ENCODE measurements at regions not wholly inside any gene's neighbourhood (a gene's known extent, or its start where the extent isn't known, plus 50 kb on each side); places are given as distances from the start of the nearest gene placed in this dataset.
"Not testable (repeated sequence)": the region's sequence is repeated elsewhere in the genome, so short reads cannot be mapped to it uniquely, and the experiment has no call there.

DNA sequence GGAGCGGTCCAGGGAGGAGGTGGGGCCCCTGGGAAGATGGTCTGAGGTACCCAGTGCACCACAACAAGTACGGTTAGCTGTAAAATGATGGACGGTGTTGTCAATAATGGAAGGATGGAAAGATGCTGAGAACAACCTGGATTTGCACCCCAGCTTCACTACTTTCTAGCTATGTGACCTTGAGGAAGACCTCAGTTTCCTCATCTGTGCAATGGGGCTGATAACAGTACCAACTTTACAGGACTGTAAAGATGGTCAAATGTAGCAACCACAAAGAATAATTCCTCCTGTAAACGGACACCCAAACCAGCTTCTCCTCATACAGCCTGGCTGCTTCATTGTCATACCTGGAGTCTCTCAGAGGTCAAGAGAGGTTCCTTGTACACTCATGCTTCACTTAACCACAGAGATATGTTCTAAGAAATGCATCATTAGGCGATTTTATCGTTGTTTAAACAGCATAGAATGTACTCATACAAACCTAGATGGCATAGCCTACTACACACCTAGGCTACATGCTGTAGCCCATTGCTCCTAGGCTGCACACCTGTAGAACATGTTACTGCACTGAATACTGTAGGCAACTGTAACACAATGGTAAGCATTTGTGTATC is 65.5 kb upstream of the LMO2 start:
- no peaks in the 10 kb centered on the region for H3K9me3 ChIP-seq (ENCODE audit: low read depth, low read length)
- no peak overlapping the region for H3K4me3 ChIP-seq
- TF ChIP-seq POLR2AphosphoS5 (IDR thresholded peaks at IDR 0.05; ENCODE audit: borderline replicate concordance, low read depth, low read length) (no peak), FOXP2 (optimal IDR thresholded peaks at IDR 0.05; ENCODE audit: control extremely low read depth, extremely low read length, insufficient read depth) (no peak), EZH2 (IDR thresholded peaks at IDR 0.05) (no peak)
- H3K27ac ChIP-seq, result no peak overlapping the region
- no peak overlapping the region for H3K9ac ChIP-seq (ENCODE audit: insufficient read length)
- H3K36me3 ChIP-seq (ENCODE audit: insufficient read depth, low read length), result no peaks in the 10 kb centered on the region
- DNase-seq (ENCODE audit: low read depth, low spot score), result no peak

DNA sequence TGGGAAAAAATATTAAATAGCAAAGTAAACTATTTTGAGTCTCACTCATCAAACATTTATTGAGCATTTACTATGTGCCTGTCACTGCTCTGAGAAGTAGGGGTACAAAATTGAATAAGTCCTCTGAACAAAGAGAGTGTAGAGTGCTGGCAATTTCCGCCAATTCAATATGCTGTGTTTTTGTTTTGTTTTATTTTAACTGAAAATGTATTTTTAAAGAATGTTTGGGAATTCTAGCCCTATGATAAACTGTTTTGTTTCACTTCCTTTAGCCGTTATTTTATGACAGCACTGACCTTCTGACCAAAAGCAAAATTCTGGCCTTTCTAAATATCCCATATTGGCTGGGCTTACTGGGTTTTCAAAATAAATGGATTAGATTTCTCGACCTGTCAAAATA is 64.7 kb upstream of the LMO2 start:
- no peaks in the 10 kb centered on the region for H3K9me3 ChIP-seq (ENCODE audit: low read depth, low read length)

GRCh38 chr11:33953289-33953688 is 61.4 kb upstream of the LMO2 start:
- Histone ChIP-seq H3K4me3 (peak overlapping the region; percentile 59), H3K36me3 (ENCODE audit: insufficient read depth, low read length) (no peaks in the 10 kb centered on the region), H3K9me3 (ENCODE audit: low read depth, low read length) (no peaks in the 10 kb centered on the region), H3K27ac (peak overlapping the region; percentile 90), H3K9ac (ENCODE audit: insufficient read length) (no peak overlapping the region)
- DNase-seq (ENCODE audit: low read depth, low spot score), result peak; percentile 65
- no peak for TF ChIP-seq FOXP2 (optimal IDR thresholded peaks at IDR 0.05; ENCODE audit: control extremely low read depth, extremely low read length, insufficient read depth)
- TF ChIP-seq EZH2 (IDR thresholded peaks at IDR 0.05), result no peak
- no peak for TF ChIP-seq POLR2AphosphoS5 (IDR thresholded peaks at IDR 0.05; ENCODE audit: borderline replicate concordance, low read depth, low read length)

More for the DNA sequence above, 64.7 kb upstream of the LMO2 start:
- H3K4me3 ChIP-seq, result no peak overlapping the region
- no peak overlapping the region for H3K27ac ChIP-seq
- no peaks in the 10 kb centered on the region for H3K36me3 ChIP-seq (ENCODE audit: insufficient read depth, low read length)
- H3K9ac ChIP-seq (ENCODE audit: insufficient read length), result no peak overlapping the region
- TF ChIP-seq POLR2AphosphoS5 (IDR thresholded peaks at IDR 0.05; ENCODE audit: borderline replicate concordance, low read depth, low read length) (no peak), FOXP2 (optimal IDR thresholded peaks at IDR 0.05; ENCODE audit: control extremely low read depth, extremely low read length, insufficient read depth) (no peak), EZH2 (IDR thresholded peaks at IDR 0.05) (no peak)
- no peak for DNase-seq (ENCODE audit: low read depth, low spot score)

DNA sequence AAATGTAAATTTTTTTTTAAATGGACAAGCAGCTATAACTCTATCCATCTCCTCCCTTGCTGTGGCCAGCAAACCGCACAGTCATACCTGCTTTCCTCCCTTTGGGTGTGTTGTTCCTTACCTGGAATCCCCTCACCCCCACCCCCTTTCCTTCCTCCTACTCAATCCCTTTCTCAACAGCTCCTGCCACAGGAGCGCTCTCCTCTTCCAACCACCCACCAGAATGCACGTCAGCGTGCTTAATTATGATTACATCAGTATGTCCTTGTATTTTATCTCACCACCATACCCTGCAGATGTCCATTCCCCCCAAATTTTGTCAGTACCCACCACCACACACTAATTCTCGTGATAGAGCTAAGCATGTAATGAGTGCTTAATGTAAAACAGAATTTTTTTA is 60.9 kb upstream of the LMO2 start:
- TF ChIP-seq POLR2AphosphoS5 (IDR thresholded peaks at IDR 0.05; ENCODE audit: borderline replicate concordance, low read depth, low read length) (no peak), FOXP2 (optimal IDR thresholded peaks at IDR 0.05; ENCODE audit: control extremely low read depth, extremely low read length, insufficient read depth) (no peak), EZH2 (IDR thresholded peaks at IDR 0.05) (no peak)
- H3K27ac ChIP-seq, result peak overlapping the region; percentile 90

DNA sequence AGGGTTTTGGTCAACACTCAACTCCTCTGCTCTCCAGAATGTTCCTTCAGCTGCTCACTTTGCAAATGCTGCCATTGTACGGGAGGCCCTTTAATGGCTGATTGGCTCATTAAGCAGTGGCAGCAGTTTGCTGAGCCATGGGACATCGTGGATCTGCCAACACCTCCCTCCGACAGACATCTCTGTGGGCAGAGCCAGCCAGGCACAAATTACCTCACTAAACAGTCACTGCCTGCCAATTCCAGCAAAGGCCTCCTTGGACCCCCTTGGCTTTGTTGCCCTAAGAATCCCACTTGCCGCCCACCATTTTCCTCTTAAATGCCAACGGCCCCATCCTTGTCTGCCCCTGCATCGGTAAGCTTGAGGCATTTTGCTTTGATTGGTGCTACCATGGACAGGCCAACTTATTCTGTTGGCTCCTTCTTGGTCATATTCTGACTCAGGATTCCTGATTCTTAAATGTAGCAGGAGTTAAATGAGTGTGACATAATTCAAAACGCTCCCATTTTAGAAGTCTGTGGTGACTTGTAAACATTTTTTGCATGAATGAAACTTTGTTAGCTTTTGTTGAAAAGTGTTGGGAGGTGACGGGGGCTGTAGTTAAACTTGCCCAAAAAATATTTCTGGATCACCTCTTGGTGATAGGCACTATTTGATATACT is 57.5 kb upstream of the LMO2 start:
- no peak for DNase-seq (ENCODE audit: low read depth, low spot score)
- Histone ChIP-seq H3K9ac (ENCODE audit: insufficient read length) (no peak overlapping the region), H3K4me3 (no peak overlapping the region), H3K36me3 (ENCODE audit: insufficient read depth, low read length) (no peaks in the 10 kb centered on the region), H3K9me3 (ENCODE audit: low read depth, low read length) (no peaks in the 10 kb centered on the region), H3K27ac (no peak overlapping the region)
- TF ChIP-seq FOXP2 (optimal IDR thresholded peaks at IDR 0.05; ENCODE audit: control extremely low read depth, extremely low read length, insufficient read depth) (no peak), POLR2AphosphoS5 (IDR thresholded peaks at IDR 0.05; ENCODE audit: borderline replicate concordance, low read depth, low read length) (no peak), EZH2 (IDR thresholded peaks at IDR 0.05) (no peak)

More for the DNA sequence above, 60.9 kb upstream of the LMO2 start:
- no peak for DNase-seq (ENCODE audit: low read depth, low spot score)
- Histone ChIP-seq H3K36me3 (ENCODE audit: insufficient read depth, low read length) (no peaks in the 10 kb centered on the region), H3K9me3 (ENCODE audit: low read depth, low read length) (no peaks in the 10 kb centered on the region), H3K9ac (ENCODE audit: insufficient read length) (no peak overlapping the region), H3K4me3 (peak overlapping the region; percentile 59; the same call in 1 of the 2 replicates)

DNA sequence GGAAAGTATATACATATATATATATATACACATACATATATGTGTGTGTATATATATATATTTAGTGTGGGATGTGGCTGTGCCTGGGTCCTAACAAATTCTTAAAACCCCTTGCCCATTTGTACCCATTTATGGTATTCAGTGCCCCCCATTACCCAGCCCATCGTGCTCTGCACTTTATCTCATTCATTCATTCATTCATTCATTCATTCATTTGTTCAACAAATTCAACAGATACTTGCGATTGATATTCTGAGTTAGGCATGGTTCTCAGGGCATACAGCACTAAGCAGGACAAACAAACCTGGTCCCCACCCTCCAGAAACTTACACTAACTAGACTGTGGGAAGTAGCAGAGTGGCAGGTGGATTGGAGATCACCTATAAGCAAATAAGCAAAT is 56.6 kb upstream of the LMO2 start:
- H3K4me3 ChIP-seq, result no peak overlapping the region
- H3K27ac ChIP-seq, result no peak overlapping the region
- no peak overlapping the region for H3K9ac ChIP-seq (ENCODE audit: insufficient read length)
- no peak for DNase-seq (ENCODE audit: low read depth, low spot score)
- TF ChIP-seq EZH2 (IDR thresholded peaks at IDR 0.05) (no peak), FOXP2 (optimal IDR thresholded peaks at IDR 0.05; ENCODE audit: control extremely low read depth, extremely low read length, insufficient read depth) (no peak), POLR2AphosphoS5 (IDR thresholded peaks at IDR 0.05; ENCODE audit: borderline replicate concordance, low read depth, low read length) (no peak)
- H3K9me3 ChIP-seq (ENCODE audit: low read depth, low read length), result no peaks in the 10 kb centered on the region
- H3K36me3 ChIP-seq (ENCODE audit: insufficient read depth, low read length), result no peaks in the 10 kb centered on the region

DNA sequence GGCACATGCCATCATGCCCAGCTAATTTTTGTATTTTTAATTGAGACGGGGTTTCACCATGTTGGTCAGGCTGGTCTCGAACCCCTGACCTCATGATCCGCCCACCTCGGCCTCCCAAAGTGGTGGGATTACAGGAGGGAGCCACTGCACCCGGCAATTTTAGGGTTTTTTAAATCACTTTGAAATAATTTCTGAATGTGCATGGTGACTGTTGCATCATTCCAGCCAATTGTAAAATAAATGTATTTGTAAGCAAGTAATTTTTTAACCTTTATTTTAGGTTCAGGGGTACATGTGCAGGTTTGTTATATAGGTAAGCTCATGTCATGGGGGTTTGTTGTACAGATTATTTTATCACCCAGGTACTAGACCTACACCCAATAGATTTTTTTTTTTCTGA is 56.0 kb upstream of the LMO2 start:
- not testable (repeated sequence) for H3K27ac ChIP-seq; H3K9ac ChIP-seq (ENCODE audit: insufficient read length); H3K36me3 ChIP-seq (ENCODE audit: insufficient read depth, low read length); H3K9me3 ChIP-seq (ENCODE audit: low read depth, low read length); DNase-seq (ENCODE audit: low read depth, low spot score); H3K4me3 ChIP-seq

DNA sequence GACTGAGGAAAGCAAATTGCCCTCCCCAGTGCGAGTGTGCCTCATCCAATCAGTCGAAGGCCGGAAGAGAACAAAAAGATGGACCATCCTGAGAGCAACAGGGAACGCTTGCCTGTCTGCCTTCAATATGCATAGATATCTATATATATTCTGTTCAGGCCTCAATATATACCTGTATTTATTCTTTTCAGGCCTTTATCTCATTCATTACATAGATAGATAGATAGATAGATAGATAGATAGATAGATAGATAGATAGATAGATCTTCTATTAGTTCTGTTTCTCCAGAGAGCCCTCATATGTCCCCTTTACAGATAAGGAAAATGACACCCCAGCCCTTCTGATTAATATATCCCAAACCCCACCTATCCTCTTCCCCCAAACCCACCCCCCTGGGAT is 55.1 kb upstream of the LMO2 start:
- TF ChIP-seq FOXP2 (optimal IDR thresholded peaks at IDR 0.05; ENCODE audit: control extremely low read depth, extremely low read length, insufficient read depth) (no peak), POLR2AphosphoS5 (IDR thresholded peaks at IDR 0.05; ENCODE audit: borderline replicate concordance, low read depth, low read length) (no peak)
- Histone ChIP-seq H3K4me3 (no peak overlapping the region), H3K36me3 (ENCODE audit: insufficient read depth, low read length) (no peaks in the 10 kb centered on the region), H3K27ac (no peak overlapping the region), H3K9ac (ENCODE audit: insufficient read length) (no peak overlapping the region), H3K9me3 (ENCODE audit: low read depth, low read length) (no peaks in the 10 kb centered on the region)
- DNase-seq (ENCODE audit: low read depth, low spot score), result no peak
